WTC11 (cell line): ENCODE measurements at regions not wholly inside any gene's neighbourhood (a gene's known extent, or its start where the extent isn't known, plus 50 kb on each side); places are given as distances from the start of the nearest gene placed in this dataset.

Experiments
- MAX ChIP-seq: sonication (generic); formaldehyde crosslinking; IDR thresholded peaks from 2 replicates; pipeline ENCODE4 v1.8.0; 2022; ENCODE audit warnings: mild to moderate bottlenecking, missing genetic modification reagents
- NFYB ChIP-seq: sonication (generic); formaldehyde crosslinking; conservative IDR thresholded peaks from 2 replicates; pipeline ENCODE4 v1.8.0; 2022; ENCODE audit warnings: low read depth, missing genetic modification reagents
- TF ChIP-seq, protein P1 (sequence below): fragments of 200-600 bp; IDR thresholded peaks from 2 replicates; pipeline ENCODE4 v1.8.0; 2022; ENCODE audit warnings: antibody characterized with exemption
- TF ChIP-seq, protein P2 (sequence below): sonication (generic); formaldehyde crosslinking; IDR thresholded peaks from 2 replicates; pipeline ENCODE4 v1.8.0; 2023; ENCODE audit warnings: missing genetic modification reagents

- TF ChIP-seq, protein P1, sequence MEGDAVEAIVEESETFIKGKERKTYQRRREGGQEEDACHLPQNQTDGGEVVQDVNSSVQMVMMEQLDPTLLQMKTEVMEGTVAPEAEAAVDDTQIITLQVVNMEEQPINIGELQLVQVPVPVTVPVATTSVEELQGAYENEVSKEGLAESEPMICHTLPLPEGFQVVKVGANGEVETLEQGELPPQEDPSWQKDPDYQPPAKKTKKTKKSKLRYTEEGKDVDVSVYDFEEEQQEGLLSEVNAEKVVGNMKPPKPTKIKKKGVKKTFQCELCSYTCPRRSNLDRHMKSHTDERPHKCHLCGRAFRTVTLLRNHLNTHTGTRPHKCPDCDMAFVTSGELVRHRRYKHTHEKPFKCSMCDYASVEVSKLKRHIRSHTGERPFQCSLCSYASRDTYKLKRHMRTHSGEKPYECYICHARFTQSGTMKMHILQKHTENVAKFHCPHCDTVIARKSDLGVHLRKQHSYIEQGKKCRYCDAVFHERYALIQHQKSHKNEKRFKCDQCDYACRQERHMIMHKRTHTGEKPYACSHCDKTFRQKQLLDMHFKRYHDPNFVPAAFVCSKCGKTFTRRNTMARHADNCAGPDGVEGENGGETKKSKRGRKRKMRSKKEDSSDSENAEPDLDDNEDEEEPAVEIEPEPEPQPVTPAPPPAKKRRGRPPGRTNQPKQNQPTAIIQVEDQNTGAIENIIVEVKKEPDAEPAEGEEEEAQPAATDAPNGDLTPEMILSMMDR = no peak
- TF ChIP-seq, protein P2, sequence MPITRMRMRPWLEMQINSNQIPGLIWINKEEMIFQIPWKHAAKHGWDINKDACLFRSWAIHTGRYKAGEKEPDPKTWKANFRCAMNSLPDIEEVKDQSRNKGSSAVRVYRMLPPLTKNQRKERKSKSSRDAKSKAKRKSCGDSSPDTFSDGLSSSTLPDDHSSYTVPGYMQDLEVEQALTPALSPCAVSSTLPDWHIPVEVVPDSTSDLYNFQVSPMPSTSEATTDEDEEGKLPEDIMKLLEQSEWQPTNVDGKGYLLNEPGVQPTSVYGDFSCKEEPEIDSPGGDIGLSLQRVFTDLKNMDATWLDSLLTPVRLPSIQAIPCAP = no peak
- TF ChIP-seq NFYB (CRISPR knock-in tag) (no peak), MAX (CRISPR knock-in tag) (no peak)
Measured at GRCh38 chr5:71891856-71892255, 172.8 kb downstream of the CARTPT start.
